Right lobe of liver (tissue), 4 donors: ENCODE measurements at regions not wholly inside any gene's neighbourhood (a gene's known extent, or its start where the extent isn't known, plus 50 kb on each side); places are given as distances from the start of the nearest gene placed in this dataset.

ENCODE experiments used
- CTCF ChIP-seq, 4 donors: fragments of 200-600 bp in 3 of 4; fragments of 450-650 bp in 1 of 4; IDR thresholded peaks; one replicate each; pipeline versions ENCODE4 v1.5.1 to v1.8.0; 2016 to 2022; ENCODE audit warnings: antibody characterized with exemption in 4 of 4, mild to moderate bottlenecking in 2 of 4
- POLR2A ChIP-seq: fragments of 450-650 bp; IDR thresholded peaks from one replicate; pipeline ENCODE4 v1.6.1; 2017; ENCODE audit warnings: antibody characterized with exemption, mild to moderate bottlenecking
- donor health status: DM: no; HTN: no; CAD: no.
- donor health status: DM: no; HTN: no; CAD: no.
- donor health status: DM: no; HTN: yes; CAD: no.

GRCh38 chr6:126140015-126140414 is 153.7 kb downstream of the TRMT11 start:
- TF ChIP-seq CTCF (IDR thresholded peaks at IDR 0.05), result no peak
- no peak for TF ChIP-seq POLR2A
